B cell (primary cell): ENCODE measurements at regions not wholly inside any gene's neighbourhood (a gene's known extent, or its start where the extent isn't known, plus 50 kb on each side); places are given as distances from the start of the nearest gene placed in this dataset.

Experiments
- ATAC-seq: fragments of 200-7000 bp; cut with Tn5 transposase; one replicate; pipeline ENCODE4 v1.10.0; 2021; ENCODE audit warnings: low read depth, mild to moderate bottlenecking, moderate number of reproducible peaks, moderate library complexity
- CTCF ChIA-PET: fragments of 350-600 bp; sonication (Branson Sonifier 250); formaldehyde crosslinking; loops from one replicate; lab custom pipeline; 2021; ENCODE audit warnings: antibody characterized with exemption, inconsistent platforms; lab: Charles Lee
- POLR2A ChIA-PET: fragments of 350-600 bp; sonication (Branson Sonifier 250); formaldehyde crosslinking; loops from one replicate; lab custom pipeline; 2021; ENCODE audit warnings: antibody characterized with exemption; lab: Charles Lee
- DNase-seq: peaks from one replicate; pipeline ENCODE4 v3.0.0; 2013
- H2AFZ ChIP-seq: 2 replicates; pipeline ENCODE4 v1.6.1; 2012; ENCODE audit warnings: mild to moderate bottlenecking, low read depth, low read length; ENCODE audit not compliant: insufficient read depth, poor library complexity, severe bottlenecking
- H3K27ac ChIP-seq, 2 donors: 1 replicate in 1 of 2; 2 replicates in 1 of 2; pipeline ENCODE4 v1.5.1; 2012 to 2013; ENCODE audit warnings: low read length in 2 of 2, mild to moderate bottlenecking in 2 of 2, moderate library complexity in 1 of 2
- H3K27me3 ChIP-seq, 4 experiments: fragments of 200-600 bp in 1 of 4; sonication (generic) in 1 of 4; replicated peaks in 1 of 4; 1 replicate in 2 of 4; 2 replicates in 2 of 4; pipeline versions ENCODE4 v1.6.1 to v1.7.0; 2013 to 2016; ENCODE audit warnings: low read length in 3 of 4, mild to moderate bottlenecking in 2 of 4, mixed read lengths in 1 of 4, moderate library complexity in 1 of 4; ENCODE audit not compliant: insufficient read depth in 4 of 4, control insufficient read depth in 3 of 4; ENCODE audit errors: control extremely low read depth in 1 of 4
- H3K36me3 ChIP-seq, 2 experiments: replicated peaks in 1 of 2; 1 replicate in 1 of 2; 2 replicates in 1 of 2; pipeline versions ENCODE4 v1.6.1 to v1.7.1; 2013; ENCODE audit warnings: low read length in 1 of 2; ENCODE audit not compliant: insufficient read depth in 2 of 2, control insufficient read depth in 1 of 2; ENCODE audit errors: control extremely low read depth in 1 of 2, extremely low read depth in 1 of 2
- H3K4me1 ChIP-seq, 2 donors: fragments of 200-600 bp in 1 of 2; sonication (generic) in 1 of 2; 1 replicate in 1 of 2; 2 replicates in 1 of 2; pipeline versions ENCODE4 v1.5.1 to v1.6.1; 2013 to 2017; ENCODE audit warnings: low read length in 2 of 2; ENCODE audit not compliant: control insufficient read depth in 2 of 2, insufficient read depth in 2 of 2
- H3K4me2 ChIP-seq: replicated peaks from 2 replicates; pipeline ENCODE3; 2012; ENCODE audit warnings: mild to moderate bottlenecking, low read depth, low read length; ENCODE audit not compliant: poor library complexity, severe bottlenecking
- H3K4me3 ChIP-seq, 5 experiments: fragments of 200-600 bp in 1 of 5; sonication (generic) in 1 of 5; 1 replicate in 3 of 5; 2 replicates in 2 of 5; pipeline versions ENCODE4 v1.5.1 to v1.7.0; 2011 to 2016; ENCODE audit warnings: low read length in 4 of 5, mild to moderate bottlenecking in 4 of 5, low read depth in 2 of 5, control low read depth in 1 of 5, moderate library complexity in 1 of 5; ENCODE audit not compliant: insufficient read depth in 1 of 5; ENCODE audit errors: control extremely low read depth in 1 of 5, extremely low read depth in 1 of 5
- H3K79me2 ChIP-seq: fragments of 200-600 bp; sonication (generic); one replicate; pipeline ENCODE4 v1.6.0; 2016; ENCODE audit warnings: low read length; ENCODE audit not compliant: control insufficient read depth, insufficient read depth
- H3K9ac ChIP-seq: fragments of 200-600 bp; sonication (generic); 2 replicates; pipeline ENCODE4 v1.6.1; 2017; ENCODE audit warnings: mild to moderate bottlenecking, low read length, moderate library complexity
- H3K9me3 ChIP-seq, 3 donors: one replicate each; pipeline versions ENCODE4 v1.6.1 to v1.7.1; 2013; ENCODE audit warnings: low read length in 2 of 3; ENCODE audit not compliant: control insufficient read depth in 2 of 3, insufficient read depth in 1 of 3; ENCODE audit errors: control extremely low read depth in 1 of 3
- H4K20me1 ChIP-seq: 2 replicates; pipeline ENCODE4 v1.6.0; 2012; ENCODE audit warnings: mild to moderate bottlenecking, low read length; ENCODE audit not compliant: insufficient read depth, control insufficient read depth, poor library complexity, severe bottlenecking
- H3K27ac Mint-ChIP-seq: one replicate; pipeline ENCODE4 v1.8.0; 2021; ENCODE audit warnings: mixed read lengths
- H3K27me3 Mint-ChIP-seq: one replicate; pipeline ENCODE4 v1.8.0; 2021; ENCODE audit warnings: mixed read lengths
- H3K4me1 Mint-ChIP-seq: one replicate; pipeline ENCODE4 v1.8.0; 2021; ENCODE audit warnings: mixed read lengths
- H3K4me3 Mint-ChIP-seq: one replicate; pipeline ENCODE4 v1.8.0; 2021; ENCODE audit warnings: mixed read lengths
- H3K9me3 Mint-ChIP-seq: one replicate; pipeline ENCODE4 v1.8.0; 2022; ENCODE audit warnings: mixed read lengths; ENCODE audit not compliant: insufficient read depth
- CTCF ChIP-seq: fragments of 200-600 bp; IDR thresholded peaks from one replicate; pipeline ENCODE4 v1.8.0; 2022; ENCODE audit warnings: antibody characterized with exemption, mild to moderate bottlenecking
- EZH2 ChIP-seq: IDR thresholded peaks from 2 replicates; pipeline ENCODE4 v1.6.1; 2012; ENCODE audit warnings: borderline replicate concordance, low read depth, mild to moderate bottlenecking, moderate library complexity, low read length; ENCODE audit not compliant: insufficient read depth, poor library complexity, severe bottlenecking
- WGBS: methylation state at CpG from one replicate; pipeline ENCODE4 v1.1.5; 2013; ENCODE audit warnings: missing lambda C conversion rate; ENCODE audit not compliant: insufficient coverage; 5-methylcytosine and 5-hydroxymethylcytosine counted together
- intact Hi-C: fragments of 100-400 bp; cut with micrococcal nuclease; formaldehyde crosslinking; loops from one replicate; pipeline ENCODE4 v1.10.0; 2022

DNA sequence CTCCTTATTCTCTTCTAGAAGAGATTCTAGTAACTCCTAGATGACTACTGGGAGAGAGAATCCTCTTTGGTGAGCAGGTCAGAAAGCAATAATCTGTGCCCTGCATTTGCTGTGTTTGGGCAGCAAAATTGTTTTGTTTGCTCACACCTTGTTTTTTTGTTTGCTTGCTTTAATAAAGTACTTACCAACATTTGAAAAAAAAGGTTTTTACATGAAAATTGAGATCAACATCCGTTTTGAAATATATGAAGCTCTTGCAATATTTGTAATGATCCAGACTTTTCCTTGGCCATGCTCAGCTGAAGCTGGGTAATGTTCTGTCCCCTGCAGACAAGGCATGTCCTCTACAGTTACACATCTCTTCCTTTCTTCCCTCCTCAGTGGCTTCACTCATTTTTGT lies 62.2 kb downstream of the DIPK2A start:
- Histone ChIP-seq H3K4me1 (peaks cover 6 to 7% of the 10 kb centered on the region in 2 donors), H3K4me2 (no peak overlapping the region), H3K4me3 (no peak overlapping the region), H3K27me3 (no peaks in the 10 kb centered on the region), H3K79me2 (no peaks in the 10 kb centered on the region), H4K20me1 (no peaks in the 10 kb centered on the region), H3K27ac (no peak overlapping the region), H2AFZ (no peak overlapping the region), H3K9me3 (no peaks in the 10 kb centered on the region), H3K9ac (no peak overlapping the region), H3K36me3 (no peaks in the 10 kb centered on the region)
- H3K4me1 Mint-ChIP-seq, result peaks cover 23% of the 10 kb centered on the region
- DNase-seq (no peak), ATAC-seq (no peak)
- ChIA-PET POLR2A (no interaction called here), CTCF (interaction anchor here (1.3 to 2.2 kb wide), 2 partner anchors 56 to 62 kb away, joined by 4 read pairs; partner anchors contain the start of gene DIPK2A)
- no CpG with 5 or more reads among the region's 1 CpG for WGBS
- TF ChIP-seq EZH2 (no peak), CTCF (no peak)
- intact Hi-C loops, result no loop called here
- H3K27me3 Mint-ChIP-seq, result no peaks in the 10 kb centered on the region
- no peak overlapping the region for H3K4me3 Mint-ChIP-seq
- no peaks in the 10 kb centered on the region for H3K9me3 Mint-ChIP-seq
- no peak overlapping the region for H3K27ac Mint-ChIP-seq

DNA sequence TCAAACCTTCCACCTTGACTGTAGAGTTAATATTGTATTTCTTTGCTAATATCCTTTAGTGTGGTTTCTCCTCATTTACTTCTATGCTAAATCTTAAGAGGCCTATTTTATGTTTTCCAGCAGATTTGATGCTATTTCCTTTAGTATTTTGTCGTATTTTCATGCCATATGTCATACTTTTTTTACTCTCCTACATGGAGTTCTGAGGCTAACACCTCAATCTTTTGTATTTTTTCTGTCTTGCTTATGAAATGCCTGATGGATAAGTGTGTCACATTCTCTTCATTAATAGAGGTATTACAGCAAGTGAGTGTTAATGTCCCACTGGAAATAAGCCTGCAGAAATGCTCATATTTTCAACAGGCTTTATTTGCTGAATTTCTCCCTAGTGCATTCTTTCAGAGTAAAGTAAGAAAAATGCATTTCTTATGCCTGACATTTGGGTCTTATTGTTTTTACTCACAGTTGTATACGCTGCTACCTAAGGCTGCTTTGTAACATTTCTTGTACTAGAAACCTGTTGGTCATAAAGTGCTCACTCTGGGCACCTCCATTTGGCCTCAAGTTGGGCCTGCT lies 63.2 kb downstream of the DIPK2A start:
- H3K4me3 ChIP-seq, result no peak overlapping the region
- DNase-seq (no peak), ATAC-seq (no peak)
- TF ChIP-seq CTCF, result no peak
- TF ChIP-seq EZH2, result no peak
- H3K27me3 Mint-ChIP-seq, result peaks cover 5% of the 10 kb centered on the region
- no peak overlapping the region for H2AFZ ChIP-seq
- H3K4me3 Mint-ChIP-seq, result no peak overlapping the region
- H3K27me3 ChIP-seq, result no peaks in the 10 kb centered on the region
- no peaks in the 10 kb centered on the region for H3K9me3 Mint-ChIP-seq
- no peaks in the 10 kb centered on the region for H4K20me1 ChIP-seq
- ChIA-PET CTCF (no interaction called here), POLR2A (no interaction called here)
- H3K4me1 Mint-ChIP-seq, result peaks cover 14% of the 10 kb centered on the region
- intact Hi-C loops, result no loop called here
- H3K27ac Mint-ChIP-seq, result no peak overlapping the region
- no peaks in the 10 kb centered on the region for H3K9me3 ChIP-seq
- H3K79me2 ChIP-seq, result no peaks in the 10 kb centered on the region
- H3K9ac ChIP-seq, result no peak overlapping the region
- 100% methylated on average over 1 of the region's 2 CpGs for WGBS
- H3K36me3 ChIP-seq, result no peaks in the 10 kb centered on the region
- H3K27ac ChIP-seq, result no peak overlapping the region
- no peak overlapping the region for H3K4me2 ChIP-seq
- H3K4me1 ChIP-seq, result no peaks in the 10 kb centered on the region
